ENCODE measurements at regions not wholly inside any gene's neighbourhood (a gene's known extent, or its start where the extent isn't known, plus 50 kb on each side); places are given as distances from the start of the nearest gene placed in this dataset.

- no peak overlapping the region for H3K4ac ChIP-seq (ENCODE audit: low read depth, low read length)
- peaks cover 0 to 2% of the 10 kb centered on the region in 2 experiments; a peak in 2 of 5 replicates for H3K9me3 Mint-ChIP-seq
- no peak overlapping the region for H3K4me2 ChIP-seq (ENCODE audit: insufficient read depth, insufficient read length, low read length)
Observed at GRCh38 chr16:80300876-80301275, 239.9 kb upstream of the DYNLRB2 start.

More at GRCh38 chr16:80300876-80301275, 239.9 kb upstream of the DYNLRB2 start:
- Histone ChIP-seq H4K20me1 (ENCODE audit: control insufficient read depth, insufficient read depth, insufficient read length) (no peaks in the 10 kb centered on the region), H3K23ac (ENCODE audit: insufficient read length, low read depth, low read length) (no peak overlapping the region), H3K18ac (ENCODE audit: insufficient read length, low read depth, low read length) (no peak overlapping the region), H2BK15ac (ENCODE audit: low read depth, low read length) (no peak overlapping the region), H3K56ac (ENCODE audit: insufficient read length, low read depth, low read length) (no peak overlapping the region), H3K79me2 (ENCODE audit: insufficient read depth, low read length) (no peaks in the 10 kb centered on the region), H3K27me3 (ENCODE audit: insufficient read depth, low read length) (no peaks in the 10 kb centered on the region), H3K9me3 (ENCODE audit: control insufficient read depth, low read depth, low read length) (no peaks in the 10 kb centered on the region), H2BK5ac (ENCODE audit: insufficient read length, low read length) (no peak overlapping the region), H2AFZ (ENCODE audit: low read length) (no peak overlapping the region), H3K27ac (ENCODE audit: insufficient read length, low read depth, low read length) (no peak overlapping the region), H4K5ac (ENCODE audit: insufficient read length, low read depth, low read length) (no peak overlapping the region), H3K4me1 (ENCODE audit: insufficient read depth, low read length) (no peaks in the 10 kb centered on the region), H2AK5ac (ENCODE audit: insufficient read length, low read length) (no peak overlapping the region), H3T11ph (ENCODE audit: low read length) (no peak overlapping the region), H3K23me2 (ENCODE audit: insufficient read length, low read depth, low read length, poor library complexity, severe bottlenecking) (no peaks in the 10 kb centered on the region), H4K91ac (ENCODE audit: insufficient read length, low read depth, low read length) (no peak overlapping the region), H2BK20ac (ENCODE audit: low read depth, low read length, poor library complexity, severe bottlenecking) (no peak overlapping the region), H2BK12ac (ENCODE audit: insufficient read length, low read depth, low read length) (no peak overlapping the region), H3K79me1 (ENCODE audit: insufficient read depth, low read depth, low read length, poor library complexity, severe bottlenecking) (no peaks in the 10 kb centered on the region), H3K9ac (ENCODE audit: extremely low read depth, insufficient read length, low read length) (no peak overlapping the region), H3K14ac (ENCODE audit: insufficient read depth, low read length) (no peak overlapping the region), H2BK120ac (ENCODE audit: low read depth, low read length, poor library complexity, severe bottlenecking) (no peak overlapping the region), H4K8ac (replicated peaks; ENCODE audit: insufficient read length, low read depth, low read length) (no peak overlapping the region)
- no peak for DNase-seq
- H3K36me3 Mint-ChIP-seq (ENCODE audit: insufficient read depth in 1 of 3, low read depth in 3 of 3): no peaks in the 10 kb centered on the region
- no peaks in the 10 kb centered on the region for H3K27me3 Mint-ChIP-seq (ENCODE audit: low read depth)
- no peak for TF ChIP-seq CTCF (conservative IDR thresholded peaks at IDR 0.05)
- H3K4me3 Mint-ChIP-seq: no peak overlapping the region
- peaks cover 2 to 8% of the 10 kb centered on the region in 2 experiments for H3K4me1 Mint-ChIP-seq
- H3K27ac Mint-ChIP-seq: no peak overlapping the region

Data from H9 (cell line).